H1 (cell line): ENCODE measurements at regions not wholly inside any gene's neighbourhood (a gene's known extent, or its start where the extent isn't known, plus 50 kb on each side); places are given as distances from the start of the nearest gene placed in this dataset.

ENCODE experiments used
- BACH1 ChIP-seq: IDR thresholded peaks from 2 replicates; pipeline ENCODE4 v1.6.1; 2012; ENCODE audit warnings: low read length, improper control_type of control experiment
- SRF ChIP-seq: IDR thresholded peaks from 2 replicates; pipeline ENCODE4 v1.6.1; 2011; ENCODE audit warnings: mild to moderate bottlenecking, low read depth, low read length, moderate library complexity
- TF ChIP-seq, protein P1 (sequence below), 3 experiments: IDR thresholded peaks; 1 replicate in 2 of 3; 2 replicates in 1 of 3; pipeline versions ENCODE4 v1.5.1 to v1.6.1; 2011; ENCODE audit warnings: low read length in 3 of 3, mild to moderate bottlenecking in 3 of 3, inconsistent platforms in 2 of 3, low read depth in 1 of 3, moderate library complexity in 1 of 3; ENCODE audit not compliant: insufficient read depth in 1 of 3; ENCODE audit errors: control extremely low read depth in 1 of 3

DNA sequence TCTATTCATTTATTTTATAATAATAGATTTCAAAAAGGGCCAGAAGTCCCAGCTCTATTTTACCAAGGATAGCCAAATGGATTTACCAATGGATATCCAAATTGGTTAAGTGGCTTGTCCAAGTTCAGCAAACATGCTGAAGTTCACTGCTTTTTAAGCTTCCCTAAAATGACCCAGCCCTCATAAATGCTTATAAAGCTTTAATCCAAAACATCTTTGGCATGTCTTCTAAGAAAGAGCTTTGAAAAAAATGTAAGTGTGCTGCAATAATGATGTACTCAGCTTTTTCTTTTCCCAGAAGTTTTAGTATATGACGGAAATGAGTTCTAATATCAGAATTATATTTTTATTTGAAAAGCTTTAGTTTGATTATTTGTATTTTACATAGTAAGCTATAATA is 451.5 kb upstream of the ADAMTS5 start:
- TF ChIP-seq, protein P1, sequence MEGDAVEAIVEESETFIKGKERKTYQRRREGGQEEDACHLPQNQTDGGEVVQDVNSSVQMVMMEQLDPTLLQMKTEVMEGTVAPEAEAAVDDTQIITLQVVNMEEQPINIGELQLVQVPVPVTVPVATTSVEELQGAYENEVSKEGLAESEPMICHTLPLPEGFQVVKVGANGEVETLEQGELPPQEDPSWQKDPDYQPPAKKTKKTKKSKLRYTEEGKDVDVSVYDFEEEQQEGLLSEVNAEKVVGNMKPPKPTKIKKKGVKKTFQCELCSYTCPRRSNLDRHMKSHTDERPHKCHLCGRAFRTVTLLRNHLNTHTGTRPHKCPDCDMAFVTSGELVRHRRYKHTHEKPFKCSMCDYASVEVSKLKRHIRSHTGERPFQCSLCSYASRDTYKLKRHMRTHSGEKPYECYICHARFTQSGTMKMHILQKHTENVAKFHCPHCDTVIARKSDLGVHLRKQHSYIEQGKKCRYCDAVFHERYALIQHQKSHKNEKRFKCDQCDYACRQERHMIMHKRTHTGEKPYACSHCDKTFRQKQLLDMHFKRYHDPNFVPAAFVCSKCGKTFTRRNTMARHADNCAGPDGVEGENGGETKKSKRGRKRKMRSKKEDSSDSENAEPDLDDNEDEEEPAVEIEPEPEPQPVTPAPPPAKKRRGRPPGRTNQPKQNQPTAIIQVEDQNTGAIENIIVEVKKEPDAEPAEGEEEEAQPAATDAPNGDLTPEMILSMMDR (IDR thresholded peaks at IDR 0.05; ENCODE audit: control extremely low read depth in 1 of 3, insufficient read depth in 1 of 3, low read depth in 1 of 3, low read length in 3 of 3) = no peak
- TF ChIP-seq BACH1 (no peak), SRF (no peak)
